Activated CD8-positive, alpha-beta T cell treated with anti-CD3 and anti-CD28 coated beads, Interleukin-2, amount 10 ng/mL, durations not matched to agents 7 days and 5 days (primary cell): ENCODE measurements at regions not wholly inside any gene's neighbourhood (a gene's known extent, or its start where the extent isn't known, plus 50 kb on each side); places are given as distances from the start of the nearest gene placed in this dataset.

ENCODE experiments used
- ATAC-seq: fragments of 150-1000 bp; cut with Tn5 transposase; one replicate; pipeline ENCODE4 v1.10.0; 2021; ENCODE audit warnings: moderate library complexity
- CTCF ChIA-PET: fragments of 350-600 bp; sonication (Branson Sonifier 250); formaldehyde crosslinking; loops from one replicate; lab custom pipeline; 2021; ENCODE audit warnings: antibody characterized with exemption; lab: Charles Lee
- POLR2A ChIA-PET: fragments of 350-600 bp; sonication (Branson Sonifier 250); formaldehyde crosslinking; loops from one replicate; lab custom pipeline; 2021; ENCODE audit warnings: antibody characterized with exemption; lab: Charles Lee
- DNase-seq: peaks from one replicate; pipeline ENCODE4 v3.0.0-alpha.2; 2020
- H3K27ac Mint-ChIP-seq: one replicate; pipeline ENCODE4 v1.8.0; 2021; ENCODE audit warnings: mild to moderate bottlenecking, mixed read lengths
- H3K27me3 Mint-ChIP-seq: one replicate; pipeline ENCODE4 v1.8.0; 2021; ENCODE audit warnings: low read depth, mixed read lengths
- H3K36me3 Mint-ChIP-seq: one replicate; pipeline ENCODE4 v1.8.0; 2021; ENCODE audit warnings: low read depth, mixed read lengths
- H3K4me1 Mint-ChIP-seq: one replicate; pipeline ENCODE4 v1.8.0; 2021; ENCODE audit warnings: low read depth, mixed read lengths
- H3K4me3 Mint-ChIP-seq: one replicate; pipeline ENCODE4 v1.8.0; 2021; ENCODE audit warnings: mild to moderate bottlenecking, mixed read lengths
- H3K9me3 Mint-ChIP-seq: one replicate; pipeline ENCODE4 v1.8.0; 2022; ENCODE audit warnings: mixed read lengths; ENCODE audit not compliant: insufficient read depth

- ATAC-seq: no peak
Measured at GRCh38 chr17:36856222-36856621, 81.1 kb upstream of the LHX1 start.

GRCh38 chr17:36856903-36857381 is 80.3 kb upstream of the LHX1 start:
- Mint-ChIP-seq H3K4me1 (no peaks in the 10 kb centered on the region), H3K27ac (no peak overlapping the region), H3K9me3 (no peaks in the 10 kb centered on the region), H3K4me3 (no peak overlapping the region), H3K36me3 (no peaks in the 10 kb centered on the region), H3K27me3 (peaks cover 16% of the 10 kb centered on the region)
- DNase-seq (no peak), ATAC-seq (no peak)
- ChIA-PET CTCF (no interaction called here), POLR2A (no interaction called here)

More at GRCh38 chr17:36856222-36856621, 81.1 kb upstream of the LHX1 start:
- Mint-ChIP-seq H3K27me3 (peaks cover 16% of the 10 kb centered on the region), H3K4me3 (no peak overlapping the region), H3K9me3 (no peaks in the 10 kb centered on the region), H3K36me3 (no peaks in the 10 kb centered on the region), H3K27ac (no peak overlapping the region), H3K4me1 (no peaks in the 10 kb centered on the region)
- DNase-seq: no peak
- ChIA-PET POLR2A (no interaction called here), CTCF (no interaction called here)

GRCh38 chr17:36857698-36858097 is 79.6 kb upstream of the LHX1 start:
- CTCF ChIA-PET: no interaction called here
- POLR2A ChIA-PET: no interaction called here
- Mint-ChIP-seq H3K9me3 (no peaks in the 10 kb centered on the region), H3K4me3 (no peak overlapping the region), H3K4me1 (no peaks in the 10 kb centered on the region), H3K36me3 (no peaks in the 10 kb centered on the region), H3K27me3 (peaks cover 12% of the 10 kb centered on the region), H3K27ac (no peak overlapping the region)
- ATAC-seq: no peak
- DNase-seq: no peak

GRCh38 chr17:36858119-36859002 is 78.9 kb upstream of the LHX1 start:
- no peaks in the 10 kb centered on the region for H3K9me3 Mint-ChIP-seq
- H3K27me3 Mint-ChIP-seq: peaks cover 8% of the 10 kb centered on the region
- H3K27ac Mint-ChIP-seq: no peak overlapping the region
- no peaks in the 10 kb centered on the region for H3K4me1 Mint-ChIP-seq
- H3K4me3 Mint-ChIP-seq: no peak overlapping the region
- POLR2A ChIA-PET: no interaction called here
- no peak for DNase-seq
- ATAC-seq: no peak
- no peaks in the 10 kb centered on the region for H3K36me3 Mint-ChIP-seq
- CTCF ChIA-PET: no interaction called here

DNA sequence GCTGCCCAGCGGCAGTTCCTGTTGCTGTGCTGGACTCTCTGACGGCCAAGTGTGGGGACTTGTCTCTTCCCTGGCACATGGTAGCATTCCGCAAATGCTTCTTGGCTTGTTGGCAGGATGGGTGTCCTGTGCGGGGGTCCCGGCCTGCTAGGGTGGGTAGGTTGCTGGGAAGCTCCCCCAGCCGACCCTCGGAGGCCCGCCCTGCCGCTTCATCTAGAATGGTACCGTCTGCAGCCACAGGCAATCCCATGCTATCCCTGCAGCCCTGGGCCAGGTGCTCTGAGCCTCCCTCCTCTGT is 78.3 kb upstream of the LHX1 start:
- Mint-ChIP-seq H3K9me3 (no peaks in the 10 kb centered on the region), H3K27ac (no peak overlapping the region), H3K4me1 (no peaks in the 10 kb centered on the region), H3K36me3 (no peaks in the 10 kb centered on the region), H3K27me3 (peaks cover 8% of the 10 kb centered on the region), H3K4me3 (no peak overlapping the region)
- ATAC-seq (no peak), DNase-seq (no peak)
- ChIA-PET CTCF (no interaction called here), POLR2A (no interaction called here)

DNA sequence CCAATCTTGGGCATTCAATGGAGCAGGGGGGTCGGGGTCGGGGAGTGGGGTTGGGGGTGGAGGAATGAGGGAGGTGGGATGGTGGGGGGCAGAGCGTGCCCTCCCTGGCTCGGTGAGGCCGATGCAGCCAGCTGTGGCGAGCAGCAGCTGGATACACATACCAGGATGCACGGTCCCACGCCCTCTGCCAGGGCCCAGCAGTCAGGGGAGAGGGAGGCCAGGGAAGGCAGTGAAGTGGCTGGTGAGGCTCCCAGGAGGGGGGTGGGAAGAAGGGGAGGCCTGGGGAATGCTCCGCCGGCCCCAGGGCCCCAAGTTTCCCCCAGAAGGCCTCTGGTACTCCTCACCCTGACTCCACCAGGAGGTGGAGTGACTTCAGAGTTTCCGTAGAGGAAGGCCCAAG is 77.6 kb upstream of the LHX1 start:
- Mint-ChIP-seq H3K4me3 (no peak overlapping the region), H3K4me1 (no peaks in the 10 kb centered on the region), H3K27ac (no peak overlapping the region), H3K36me3 (no peaks in the 10 kb centered on the region), H3K9me3 (no peaks in the 10 kb centered on the region), H3K27me3 (peaks cover 8% of the 10 kb centered on the region)
- ATAC-seq: no peak
- POLR2A ChIA-PET: no interaction called here
- CTCF ChIA-PET: no interaction called here
- DNase-seq: no peak

GRCh38 chr17:36861531-36861930 is 75.7 kb upstream of the LHX1 start:
- no peak overlapping the region for H3K27ac Mint-ChIP-seq
- no peak for ATAC-seq
- POLR2A ChIA-PET: no interaction called here
- DNase-seq: no peak
- no peaks in the 10 kb centered on the region for H3K4me1 Mint-ChIP-seq
- H3K36me3 Mint-ChIP-seq: no peaks in the 10 kb centered on the region
- no peaks in the 10 kb centered on the region for H3K9me3 Mint-ChIP-seq
- H3K4me3 Mint-ChIP-seq: no peak overlapping the region
- CTCF ChIA-PET: no interaction called here
- H3K27me3 Mint-ChIP-seq: peaks cover 14% of the 10 kb centered on the region

GRCh38 chr17:36862116-36862920 is 75.0 kb upstream of the LHX1 start:
- DNase-seq: no peak
- CTCF ChIA-PET: no interaction called here
- Mint-ChIP-seq H3K27ac (no peak overlapping the region), H3K9me3 (no peaks in the 10 kb centered on the region), H3K4me1 (no peaks in the 10 kb centered on the region), H3K4me3 (no peak overlapping the region), H3K27me3 (peaks cover 10% of the 10 kb centered on the region), H3K36me3 (no peaks in the 10 kb centered on the region)
- POLR2A ChIA-PET: no interaction called here
- ATAC-seq: no peak

DNA sequence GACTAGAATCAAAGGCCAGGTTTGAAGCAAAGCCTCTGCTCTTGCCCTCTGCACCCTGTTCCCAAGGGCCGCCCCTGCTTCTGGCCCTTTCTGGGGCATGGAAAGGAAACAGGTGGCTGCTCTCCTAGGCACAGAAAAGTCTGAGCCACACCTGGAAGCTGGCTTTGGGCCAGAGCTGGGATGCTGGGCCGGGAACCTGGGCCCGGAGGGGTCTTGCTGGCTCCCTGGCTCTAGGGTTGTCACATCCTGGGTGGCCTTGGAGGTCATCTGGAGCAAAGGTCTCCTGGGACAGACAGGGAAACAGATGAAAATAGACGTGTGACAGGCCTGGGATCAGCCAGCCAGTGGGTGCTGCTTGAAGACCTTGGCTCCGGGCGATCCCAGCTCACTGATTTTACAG is 74.1 kb upstream of the LHX1 start:
- Mint-ChIP-seq H3K4me3 (no peak overlapping the region), H3K27ac (no peak overlapping the region), H3K4me1 (no peaks in the 10 kb centered on the region), H3K9me3 (no peaks in the 10 kb centered on the region), H3K36me3 (no peaks in the 10 kb centered on the region), H3K27me3 (peaks cover 9% of the 10 kb centered on the region)
- ATAC-seq (no peak), DNase-seq (no peak)
- CTCF ChIA-PET: no interaction called here
- POLR2A ChIA-PET: interaction anchor here (0.7 kb wide), 1 partner anchor 260 kb away, joined by 3 read pairs; no protein-coding TSS in a partner anchor

- no peak overlapping the region for H3K4me3 Mint-ChIP-seq
- H3K27ac Mint-ChIP-seq: no peak overlapping the region
- H3K36me3 Mint-ChIP-seq: no peaks in the 10 kb centered on the region
- H3K27me3 Mint-ChIP-seq: peaks cover 9% of the 10 kb centered on the region
- CTCF ChIA-PET: no interaction called here
- POLR2A ChIA-PET: interaction anchor here (0.6 to 0.7 kb wide), 2 partner anchors 193 to 261 kb away, joined by 3 read pairs; no protein-coding TSS in a partner anchor
- ATAC-seq (no peak), DNase-seq (no peak)
- H3K4me1 Mint-ChIP-seq: no peaks in the 10 kb centered on the region
- no peaks in the 10 kb centered on the region for H3K9me3 Mint-ChIP-seq
Measured at GRCh38 chr17:36863676-36864612, 73.3 kb upstream of the LHX1 start.

DNA sequence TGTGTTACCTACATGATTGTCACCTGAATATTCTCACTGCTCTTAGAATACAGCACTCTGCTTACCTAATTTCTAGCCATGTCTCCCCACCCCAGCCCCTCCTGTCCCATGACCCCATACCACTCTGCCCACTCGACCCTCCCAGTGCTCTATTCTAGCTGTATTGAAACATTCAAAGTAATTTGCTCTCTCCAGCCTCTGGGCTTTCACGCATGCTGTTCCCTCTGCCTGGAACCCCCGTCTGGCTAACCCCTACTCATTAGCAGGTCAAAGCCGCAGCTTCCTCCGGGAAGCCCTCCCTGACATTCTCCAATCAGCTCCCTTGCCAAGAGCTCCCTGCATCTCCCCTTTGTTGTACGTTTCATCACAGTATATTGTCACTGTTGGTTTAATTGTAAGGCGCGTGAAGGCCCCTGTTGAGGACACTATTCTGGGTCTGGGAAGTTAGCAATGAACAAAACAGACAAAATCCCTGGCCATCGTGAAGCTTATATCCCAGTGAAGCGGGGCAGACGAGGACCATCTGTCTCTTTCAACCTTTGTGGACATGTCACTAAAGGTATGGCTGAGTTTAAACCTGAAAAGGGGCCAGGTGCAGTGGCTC is 72.3 kb upstream of the LHX1 start:
- ATAC-seq (no peak), DNase-seq (no peak)
- H3K4me1 Mint-ChIP-seq: no peaks in the 10 kb centered on the region
- no peaks in the 10 kb centered on the region for H3K9me3 Mint-ChIP-seq
- H3K27me3 Mint-ChIP-seq: peaks cover 9% of the 10 kb centered on the region
- ChIA-PET CTCF (no interaction called here), POLR2A (no interaction called here)
- H3K4me3 Mint-ChIP-seq: no peak overlapping the region
- H3K27ac Mint-ChIP-seq: no peak overlapping the region
- no peaks in the 10 kb centered on the region for H3K36me3 Mint-ChIP-seq
